ENCODE measurements at regions not wholly inside any gene's neighbourhood (a gene's known extent, or its start where the extent isn't known, plus 50 kb on each side); places are given as distances from the start of the nearest gene placed in this dataset.

- Histone ChIP-seq H3K4me1 (ENCODE audit: control insufficient read depth, insufficient read depth, low read length) (no peaks in the 10 kb centered on the region), H3K4me3 (ENCODE audit: low read depth, low read length) (no peak overlapping the region), H3K36me3 (ENCODE audit: control insufficient read depth in 2 of 2, insufficient read depth in 1 of 2, low read length in 2 of 2) (no peaks in the 10 kb centered on the region), H3K9me3 (ENCODE audit: control insufficient read depth, insufficient read depth, low read depth, low read length) (no peaks in the 10 kb centered on the region), H3K27ac (ENCODE audit: extremely low read depth, low read depth, low read length) (no peak overlapping the region)
- TF ChIP-seq ZNF645 (tag by site-specific recombination; IDR thresholded peaks at IDR 0.05): no peak
- TF ChIP-seq ZNF768 (tag by site-specific recombination; IDR thresholded peaks at IDR 0.05): no peak
- TF ChIP-seq ZFP41 (tag by site-specific recombination; IDR thresholded peaks at IDR 0.05; ENCODE audit: borderline replicate concordance): no peak
- TF ChIP-seq SCRT1 (tag by site-specific recombination; IDR thresholded peaks at IDR 0.05; ENCODE audit: borderline replicate concordance): no peak
- no peak for TF ChIP-seq GFI1B (tag by site-specific recombination; IDR thresholded peaks at IDR 0.05)
- TF ChIP-seq ZBTB6 (tag by site-specific recombination; IDR thresholded peaks at IDR 0.05): no peak
- TF ChIP-seq ZNF518A (tag by site-specific recombination; conservative IDR thresholded peaks at IDR 0.05; ENCODE audit: low read depth): no peak
- TF ChIP-seq ZNF624 (tag by site-specific recombination; IDR thresholded peaks at IDR 0.05): no peak
- no peak for TF ChIP-seq ZNF677 (tag by site-specific recombination; IDR thresholded peaks at IDR 0.05)
- no peak for TF ChIP-seq SETDB1 (IDR thresholded peaks at IDR 0.05; ENCODE audit: insufficient read length, low read length)
- TF ChIP-seq ZNF214 (tag by site-specific recombination; IDR thresholded peaks at IDR 0.05; ENCODE audit: borderline replicate concordance): no peak
- no peak for TF ChIP-seq ZNF138 (tag by site-specific recombination; IDR thresholded peaks at IDR 0.05; ENCODE audit: borderline replicate concordance)
- no peak for TF ChIP-seq INSM2 (tag by site-specific recombination; IDR thresholded peaks at IDR 0.05)
- ChIA-PET POLR2A (no interaction called here), CTCF (interaction anchor here (1.0 kb wide), 1 partner anchor 158 kb away, joined by 5 read pairs; no protein-coding TSS in a partner anchor)
These were observed 389.8 kb downstream of the ETNK1 start for GRCh38 chr12:23014749-23015148.

GRCh38 chr12:23025372-23026016 is 400.5 kb downstream of the ETNK1 start:
- Histone ChIP-seq H3K27ac (ENCODE audit: extremely low read depth, low read depth, low read length) (no peak overlapping the region), H3K36me3 (ENCODE audit: control insufficient read depth in 2 of 2, insufficient read depth in 1 of 2, low read length in 2 of 2) (no peaks in the 10 kb centered on the region), H3K4me3 (ENCODE audit: low read depth, low read length) (no peak overlapping the region), H3K4me1 (ENCODE audit: control insufficient read depth, insufficient read depth, low read length) (no peaks in the 10 kb centered on the region), H3K9me3 (ENCODE audit: control insufficient read depth, insufficient read depth, low read depth, low read length) (no peaks in the 10 kb centered on the region)
- ChIA-PET POLR2A (no interaction called here), CTCF (interaction anchor here (0.6 kb wide), 2 partner anchors 13 to 33 kb away, joined by 3 to 4 read pairs; no protein-coding TSS in a partner anchor)
- TF ChIP-seq ZNF473 (tag by site-specific recombination; IDR thresholded peaks at IDR 0.05) (no peak), YY1 (tag by site-specific recombination; IDR thresholded peaks at IDR 0.05) (no peak), SCRT2 (tag by site-specific recombination; IDR thresholded peaks at IDR 0.05) (no peak), HOXA7 (CRISPR knock-in tag; IDR thresholded peaks at IDR 0.05; ENCODE audit: borderline replicate concordance) (no peak), ZNF585B (tag by site-specific recombination; IDR thresholded peaks at IDR 0.05) (no peak), SALL2 (tag by site-specific recombination; IDR thresholded peaks at IDR 0.05; ENCODE audit: borderline replicate concordance) (no peak), ZNF433 (tag by site-specific recombination; IDR thresholded peaks at IDR 0.05; ENCODE audit: low read depth) (no peak), ZNF843 (tag by site-specific recombination; IDR thresholded peaks at IDR 0.05) (no peak), GLI4 (tag by site-specific recombination; IDR thresholded peaks at IDR 0.05) (no peak), ZNF623 (tag by site-specific recombination; IDR thresholded peaks at IDR 0.05) (no peak), KLF17 (tag by site-specific recombination; IDR thresholded peaks at IDR 0.05) (no peak), ZNF394 (tag by site-specific recombination; IDR thresholded peaks at IDR 0.05; ENCODE audit: borderline replicate concordance) (no peak), OVOL3 (tag by site-specific recombination; IDR thresholded peaks at IDR 0.05) (no peak)
